Activated CD8-positive, alpha-beta memory T cell treated with anti-CD3 and anti-CD28 coated beads, Interleukin-2, amount 50 U/mL, for 1 hour (primary cell): ENCODE measurements at regions not wholly inside any gene's neighbourhood (a gene's known extent, or its start where the extent isn't known, plus 50 kb on each side); places are given as distances from the start of the nearest gene placed in this dataset.

Experiments used
- DNase-seq: peaks from one replicate; pipeline ENCODE4 v3.0.0-alpha.2; 2020; ENCODE audit errors: extremely low read depth

- DNase-seq, result no peak
Observed at GRCh38 chr3:71893702-71894479, 108.9 kb upstream of the PROK2 start.

GRCh38 chr3:71893122-71893521 lies 108.2 kb upstream of the PROK2 start:
- DNase-seq, result no peak

- no peak for DNase-seq
Observed at GRCh38 chr3:71891483-71891882, 106.5 kb upstream of the PROK2 start.

- no peak for DNase-seq
Observed at GRCh38 chr3:71890356-71890931, 105.5 kb upstream of the PROK2 start.

- no peak for DNase-seq
Observed at GRCh38 chr3:71887256-71887655, 102.3 kb upstream of the PROK2 start.

- no peak for DNase-seq
Observed at GRCh38 chr3:71885006-71885405, 100.1 kb upstream of the PROK2 start.

- no peak for DNase-seq
Observed at GRCh38 chr3:71881732-71882131, 96.8 kb upstream of the PROK2 start.

GRCh38 chr3:71881041-71881440 lies 96.1 kb upstream of the PROK2 start:
- DNase-seq, result no peak

GRCh38 chr3:71879089-71879488 lies 94.1 kb upstream of the PROK2 start:
- DNase-seq, result no peak

- no peak for DNase-seq
Observed at GRCh38 chr3:71876135-71877105, 91.5 kb upstream of the PROK2 start.

- peak; percentile 17 for DNase-seq
Observed at GRCh38 chr3:71875461-71875947, 90.6 kb upstream of the PROK2 start.

- DNase-seq, result no peak
Observed at GRCh38 chr3:71874618-71875017, 89.7 kb upstream of the PROK2 start.

- DNase-seq, result no peak
Observed at GRCh38 chr3:71873093-71873611, 88.2 kb upstream of the PROK2 start.

GRCh38 chr3:71872256-71872655 lies 87.3 kb upstream of the PROK2 start:
- DNase-seq, result no peak

GRCh38 chr3:71870966-71871512 lies 86.1 kb upstream of the PROK2 start:
- no peak for DNase-seq

GRCh38 chr3:71868876-71869275 lies 83.9 kb upstream of the PROK2 start:
- DNase-seq, result no peak

GRCh38 chr3:71865727-71866126 lies 80.8 kb upstream of the PROK2 start:
- no peak for DNase-seq

GRCh38 chr3:71863563-71864190 lies 78.7 kb upstream of the PROK2 start:
- no peak for DNase-seq

- no peak for DNase-seq
Observed at GRCh38 chr3:71862371-71863140, 77.6 kb upstream of the PROK2 start.

- DNase-seq, result no peak
Observed at GRCh38 chr3:71859123-71859519, 74.2 kb upstream of the PROK2 start.
